GM04503 (cell line): ENCODE measurements at regions not wholly inside any gene's neighbourhood (a gene's known extent, or its start where the extent isn't known, plus 50 kb on each side); places are given as distances from the start of the nearest gene placed in this dataset.
"Not testable (repeated sequence)": the region's sequence is repeated elsewhere in the genome, so short reads cannot be mapped to it uniquely, and the experiment has no call there.

Experiments used
- DNase-seq: peaks from one replicate; pipeline ENCODE4 v3.0.0-alpha.2; 2012; ENCODE audit warnings: low read depth

DNA sequence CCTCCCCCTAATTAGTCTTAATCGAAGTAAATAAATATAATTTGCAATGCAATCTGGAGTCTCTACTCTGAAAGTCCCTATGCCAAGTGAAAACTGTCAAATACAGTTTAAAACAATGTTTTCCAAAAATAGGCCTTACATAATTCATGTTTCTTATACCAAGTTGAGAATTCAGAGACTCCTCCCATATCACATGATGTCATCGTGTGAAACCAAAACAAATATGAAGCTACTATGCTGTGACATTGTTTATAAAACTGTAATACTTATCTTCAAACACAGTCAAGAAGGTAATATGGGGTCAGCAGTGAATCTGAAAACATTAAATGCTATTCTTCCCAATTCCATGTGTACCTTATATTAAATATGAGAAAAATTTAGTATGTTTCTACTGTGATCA lies 940.2 kb upstream of the FANCL start:
- no peak for DNase-seq

GRCh38 chr2:59180621-59181020 lies 939.5 kb upstream of the FANCL start:
- DNase-seq: no peak

DNA sequence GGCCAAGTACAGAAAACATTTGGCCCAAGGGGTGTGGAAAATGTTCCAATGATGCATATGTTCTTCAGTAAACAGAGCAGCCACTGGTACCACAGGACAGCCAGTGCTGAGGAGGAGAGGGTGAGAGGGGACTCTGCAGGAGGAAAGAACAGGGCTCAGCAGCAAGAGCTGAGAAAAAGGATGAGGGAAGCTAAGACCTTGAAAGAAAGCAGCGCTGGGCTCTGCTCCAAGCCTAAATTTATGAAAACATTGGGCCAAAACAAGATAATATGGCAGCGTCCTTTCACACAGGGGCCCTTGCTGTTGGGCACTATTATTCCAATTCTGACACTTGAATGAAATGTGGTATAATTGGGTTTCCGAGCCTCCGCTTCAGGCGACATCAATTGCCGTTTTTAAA lies 939.0 kb upstream of the FANCL start:
- DNase-seq: no peak

DNA sequence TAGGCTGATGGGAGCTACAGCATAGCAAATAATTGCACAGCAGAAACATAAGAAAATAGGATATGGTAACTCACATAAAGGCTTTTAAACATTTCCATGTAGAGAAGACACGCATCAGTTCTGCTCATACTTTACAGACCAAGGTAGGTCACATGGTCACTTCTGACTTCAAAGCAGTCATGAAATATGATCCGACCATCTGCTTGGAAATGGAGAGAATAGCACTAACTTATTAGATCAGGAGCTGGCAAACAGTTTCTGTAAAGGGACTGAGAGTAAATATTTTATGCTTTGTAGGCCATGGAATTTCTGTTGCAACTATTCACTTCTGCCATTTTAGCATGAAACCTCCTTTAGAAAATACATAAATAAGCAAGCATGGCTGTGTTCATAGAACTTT lies 936.6 kb upstream of the FANCL start:
- DNase-seq: no peak

- no peak for DNase-seq
Observed at GRCh38 chr2:59176737-59177136, 935.6 kb upstream of the FANCL start.

- no peak for DNase-seq
Observed at GRCh38 chr2:59174536-59175243, 933.6 kb upstream of the FANCL start.

GRCh38 chr2:59173325-59173724 lies 932.2 kb upstream of the FANCL start:
- no peak for DNase-seq

GRCh38 chr2:59171019-59171418 lies 929.9 kb upstream of the FANCL start:
- DNase-seq: no peak

GRCh38 chr2:59168766-59169165 lies 927.6 kb upstream of the FANCL start:
- DNase-seq: no peak

DNA sequence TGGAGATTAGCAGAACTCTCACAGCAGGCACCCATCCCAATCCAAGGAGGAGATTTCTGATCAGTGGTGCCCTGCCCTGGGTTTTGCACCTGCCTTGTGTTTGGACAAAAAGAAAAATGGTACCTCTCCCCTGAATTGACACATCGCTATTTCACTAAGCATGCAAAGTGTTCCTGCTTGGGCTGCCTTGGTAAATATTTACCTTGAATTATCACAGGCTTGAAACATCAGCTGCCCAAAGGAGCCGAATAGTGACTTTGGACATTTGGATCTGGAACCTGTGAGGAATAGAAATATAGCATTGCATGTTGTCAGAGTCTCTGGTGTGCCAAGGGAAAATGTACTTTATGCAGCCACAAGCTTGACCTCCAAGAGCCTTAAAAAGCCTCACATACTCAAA lies 926.4 kb upstream of the FANCL start:
- no peak for DNase-seq

DNA sequence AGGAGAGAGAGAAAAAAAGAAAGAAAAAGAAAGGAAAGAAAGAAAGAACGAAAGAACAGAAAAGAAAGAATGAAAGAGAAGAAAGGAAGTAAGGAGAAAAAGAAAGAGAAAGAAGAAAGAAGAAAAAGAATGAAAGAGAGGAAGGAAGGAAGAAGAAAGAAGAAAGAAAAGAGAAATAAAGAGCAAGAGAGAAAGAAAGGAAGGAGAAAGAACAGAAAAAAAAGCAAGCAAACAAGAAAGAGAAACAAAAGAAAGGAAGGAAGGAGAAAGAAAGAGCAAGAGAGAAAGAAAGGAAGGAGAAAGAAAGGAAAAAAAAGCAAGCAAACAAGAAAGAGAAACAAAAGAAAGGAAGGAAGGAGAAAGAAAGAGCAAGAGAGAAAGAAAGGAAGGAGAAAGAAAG lies 916.8 kb upstream of the FANCL start:
- DNase-seq: not testable (repeated sequence)

- no peak for DNase-seq
Observed at GRCh38 chr2:59151805-59152204, 910.7 kb upstream of the FANCL start.

GRCh38 chr2:59150217-59150849 lies 909.2 kb upstream of the FANCL start:
- no peak for DNase-seq

DNA sequence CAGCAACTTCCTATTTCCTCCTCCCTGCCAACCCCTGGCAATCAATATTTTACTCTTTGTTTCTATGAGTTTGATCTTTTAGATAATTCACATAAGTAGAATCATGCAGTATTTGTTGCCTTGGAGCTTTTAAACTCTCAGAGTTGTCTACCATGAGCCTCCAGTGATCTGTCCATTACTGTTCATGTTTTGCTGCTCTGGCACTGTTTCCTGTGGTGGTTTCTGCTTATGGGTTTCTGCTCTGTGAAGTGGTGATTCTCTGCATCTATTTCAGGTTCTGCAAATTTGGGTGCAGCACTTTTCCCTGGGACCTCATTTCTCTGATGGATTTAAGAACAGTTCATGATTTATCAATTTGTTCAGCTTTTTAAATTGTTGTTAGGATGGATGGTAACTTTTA lies 908.1 kb upstream of the FANCL start:
- no peak for DNase-seq

DNA sequence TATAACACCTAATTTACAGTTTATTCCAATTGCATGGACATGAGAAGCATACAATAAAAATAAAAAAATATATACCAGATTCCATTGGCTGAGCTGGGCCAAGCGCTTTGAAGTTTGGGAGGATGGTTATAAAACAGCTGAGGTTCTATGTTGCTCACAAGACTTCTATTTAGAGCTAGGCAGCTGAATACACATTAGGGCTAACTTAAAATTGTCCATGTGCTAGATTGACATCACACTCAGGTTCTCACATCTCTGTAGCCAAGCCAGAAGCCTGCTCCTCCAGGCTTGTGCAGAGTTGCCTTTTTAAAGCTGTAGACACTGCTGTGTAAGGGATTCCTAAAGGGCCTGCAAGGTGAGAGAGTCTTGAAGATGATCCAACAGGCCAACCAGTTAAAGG lies 871.1 kb upstream of the FANCL start:
- DNase-seq: no peak

DNA sequence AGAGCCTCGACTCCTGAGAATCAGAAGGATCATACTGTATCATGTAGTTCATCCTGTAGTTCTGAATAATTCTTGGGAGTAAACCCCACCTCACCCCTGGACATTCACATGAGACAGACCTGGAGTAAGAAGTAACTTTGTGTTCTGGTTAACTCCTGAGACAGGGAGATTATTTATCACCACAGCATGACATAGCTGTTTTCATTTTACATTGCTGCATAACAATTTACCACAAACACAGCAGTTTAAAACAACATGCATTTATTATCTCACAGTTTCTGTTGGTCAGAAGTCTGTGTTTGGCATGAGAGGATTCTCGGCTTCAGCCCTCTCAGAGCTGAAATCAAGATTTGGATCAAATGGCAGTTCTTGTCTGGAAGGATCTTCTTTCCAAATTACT lies 855.8 kb upstream of the FANCL start:
- DNase-seq: no peak

- no peak for DNase-seq
Observed at GRCh38 chr2:59093571-59093970, 852.4 kb upstream of the FANCL start.

DNA sequence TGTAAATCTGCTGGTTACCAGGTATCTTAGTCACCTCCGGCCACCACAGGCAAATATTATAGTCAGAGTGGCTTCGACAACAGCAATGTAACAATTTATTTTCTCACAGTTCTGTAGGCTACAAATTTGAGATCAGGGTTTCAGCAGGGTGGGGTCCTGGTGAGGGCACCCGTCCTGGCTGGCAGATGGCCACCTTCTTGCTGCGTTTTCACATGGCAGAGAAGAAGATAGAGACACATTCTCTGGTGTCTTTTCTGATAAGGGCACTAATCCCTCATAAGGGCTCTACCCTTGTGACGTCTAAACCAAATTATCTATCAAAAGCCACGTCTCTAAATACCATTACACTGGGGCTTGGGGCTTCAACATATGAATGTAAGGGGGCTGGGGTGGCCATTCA lies 843.2 kb upstream of the FANCL start:
- DNase-seq: no peak

DNA sequence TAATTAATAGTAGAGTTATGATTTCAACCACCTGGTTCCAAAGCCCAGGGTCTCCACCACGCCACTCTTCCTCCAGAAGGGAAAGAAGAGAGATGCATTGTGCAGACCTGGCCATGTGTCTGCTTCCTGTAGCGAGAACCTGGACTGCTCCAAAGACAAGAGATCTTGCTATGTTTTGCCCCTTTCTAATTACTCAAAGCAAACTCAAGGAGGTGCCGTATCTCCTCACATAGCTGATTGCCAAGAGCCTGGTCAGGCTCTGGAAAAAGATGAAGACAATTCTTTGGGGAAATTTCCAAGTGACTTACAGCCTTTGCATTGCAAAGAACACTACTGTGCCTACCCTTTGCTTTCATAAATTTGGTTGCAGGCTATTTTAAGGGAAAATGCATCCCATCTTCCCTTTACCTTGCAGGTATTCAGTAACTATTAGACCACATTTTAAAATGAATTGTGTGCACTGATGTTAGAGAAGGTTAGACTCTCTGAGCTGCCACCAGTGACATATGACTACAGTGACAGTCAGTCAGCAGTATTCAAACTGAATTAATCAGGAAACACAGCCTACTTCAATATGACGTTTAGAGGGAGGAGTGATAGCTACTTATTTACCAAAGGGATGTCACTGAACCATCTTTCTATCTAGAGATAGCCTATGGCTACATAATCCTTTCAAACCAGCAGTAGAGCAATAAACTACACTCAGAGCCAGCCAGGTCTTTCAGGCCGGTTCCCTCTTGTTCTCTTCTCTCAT lies 842.1 kb upstream of the FANCL start:
- no peak for DNase-seq

DNA sequence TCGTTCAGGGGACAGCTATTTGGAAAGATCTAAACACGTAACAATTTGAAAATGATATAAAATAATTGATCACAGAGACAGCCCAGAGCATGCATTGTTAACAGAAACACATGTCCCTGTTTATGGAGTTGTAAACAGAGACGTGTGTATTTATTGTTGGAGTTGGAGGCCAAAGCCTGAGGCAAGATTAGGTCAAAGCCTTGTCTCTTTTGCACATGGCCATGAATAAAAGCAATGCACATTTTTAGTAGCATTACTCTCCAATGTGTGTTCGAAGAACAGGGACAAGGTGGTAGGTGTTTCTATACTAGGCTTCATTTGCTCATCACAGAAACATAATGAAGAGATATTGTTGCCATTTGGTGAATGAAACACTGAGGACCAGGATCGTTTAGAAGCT lies 841.5 kb upstream of the FANCL start:
- no peak for DNase-seq

DNA sequence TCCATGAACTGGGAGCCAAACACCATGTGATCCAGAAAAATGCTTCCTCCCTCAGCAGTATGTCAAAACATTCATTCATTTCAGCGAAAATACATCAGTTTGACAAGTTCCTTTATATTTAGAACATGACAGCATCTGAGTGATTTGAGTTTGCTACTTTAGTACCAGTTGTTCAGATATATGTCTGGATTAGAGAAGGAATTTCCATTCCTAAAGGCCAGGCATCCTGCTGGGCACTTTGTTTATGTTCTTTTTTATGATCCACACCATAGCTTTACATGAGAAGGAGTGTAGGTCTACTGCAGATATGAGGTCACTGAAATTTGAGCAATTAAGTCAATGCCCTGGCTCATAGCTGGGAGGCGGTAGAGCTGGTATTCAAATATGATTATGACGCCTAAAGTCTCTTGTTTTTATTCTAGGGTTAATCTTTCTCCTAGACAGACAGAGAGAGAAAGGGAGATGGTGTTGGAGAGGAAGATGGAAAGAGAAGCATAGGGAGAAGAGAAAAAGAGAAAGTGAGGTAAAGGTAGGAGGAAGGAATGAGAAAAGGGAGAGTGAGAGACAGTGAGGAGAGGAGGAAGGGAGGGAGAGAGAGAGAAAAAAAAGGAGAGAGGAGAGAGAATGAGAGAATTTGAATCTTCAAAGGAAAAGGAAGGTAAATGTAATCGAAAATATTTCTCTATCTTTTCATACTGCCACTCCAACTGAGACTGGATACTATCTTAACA lies 839.5 kb upstream of the FANCL start:
- DNase-seq: no peak

DNA sequence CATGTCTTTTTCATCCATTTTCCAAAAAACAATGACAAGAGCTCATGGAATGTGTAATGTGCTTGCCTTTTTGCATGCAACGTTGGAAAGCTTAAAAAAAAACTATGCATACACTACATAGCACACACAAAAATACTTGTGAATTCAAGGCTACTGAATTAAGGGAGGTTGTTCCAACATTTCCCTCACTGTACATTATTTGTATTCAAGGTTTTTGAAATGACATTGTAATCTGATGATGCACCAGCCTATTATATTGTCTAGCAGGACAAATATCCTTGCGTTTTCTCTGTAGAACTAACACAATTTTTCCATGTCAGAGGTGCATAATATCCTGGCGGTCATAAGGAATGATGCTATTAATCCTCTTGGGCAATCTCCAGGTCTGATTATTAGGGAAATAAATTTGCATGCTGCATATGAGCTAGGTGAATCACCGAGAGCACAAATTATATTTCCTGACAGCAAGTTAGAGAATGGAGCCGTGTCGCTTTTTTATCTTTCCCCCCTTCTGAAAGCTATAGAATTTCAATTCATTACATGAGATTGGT lies 836.9 kb upstream of the FANCL start:
- no peak for DNase-seq
